Osteoblast (primary cell): ENCODE measurements at regions not wholly inside any gene's neighbourhood (a gene's known extent, or its start where the extent isn't known, plus 50 kb on each side); places are given as distances from the start of the nearest gene placed in this dataset.

Experiments used
- DNase-seq: peaks from one replicate; pipeline ENCODE4 v3.0.0; 2011; ENCODE audit warnings: low spot score, mixed read lengths; ENCODE audit not compliant: insufficient read length; ENCODE audit errors: missing footprints
- H2AFZ ChIP-seq: 2 replicates; pipeline ENCODE4 v1.6.0; 2011; ENCODE audit warnings: mild to moderate bottlenecking, low read length
- H3K27ac ChIP-seq: 2 replicates; pipeline ENCODE4 v1.5.1; 2011; ENCODE audit warnings: mild to moderate bottlenecking, low read depth, low read length, moderate library complexity
- H3K27me3 ChIP-seq: 2 replicates; pipeline ENCODE4 v1.6.0; 2012; ENCODE audit warnings: mild to moderate bottlenecking, control low read depth, inconsistent platforms, low read length, moderate library complexity; ENCODE audit not compliant: insufficient read depth
- H3K36me3 ChIP-seq: 2 replicates; pipeline ENCODE4 v1.5.1; 2011; ENCODE audit warnings: mild to moderate bottlenecking, low read length, control low read depth, moderate library complexity; ENCODE audit not compliant: insufficient read depth
- H3K4me1 ChIP-seq: 2 replicates; pipeline ENCODE4 v1.5.1; 2011; ENCODE audit warnings: mild to moderate bottlenecking, low read length, control low read depth, moderate library complexity; ENCODE audit not compliant: insufficient read depth
- H3K4me2 ChIP-seq: 2 replicates; pipeline ENCODE4 v1.6.0; 2011; ENCODE audit warnings: mild to moderate bottlenecking, low read length; ENCODE audit not compliant: insufficient read depth
- H3K4me3 ChIP-seq: fragments of 200-600 bp; sonication (generic); 3 replicates; pipeline ENCODE4 v1.5.1; 2012; ENCODE audit warnings: mild to moderate bottlenecking, low read length, inconsistent platforms; ENCODE audit not compliant: insufficient read depth
- H3K79me2 ChIP-seq: 2 replicates; pipeline ENCODE4 v1.6.0; 2012; ENCODE audit warnings: mild to moderate bottlenecking, low read length, control low read depth, inconsistent platforms; ENCODE audit not compliant: insufficient read depth
- H3K9me3 ChIP-seq: 2 replicates; pipeline ENCODE4 v1.5.1; 2011; ENCODE audit warnings: low read depth, low read length, control low read depth
- H4K20me1 ChIP-seq: 2 replicates; pipeline ENCODE4 v1.6.0; 2012; ENCODE audit warnings: mild to moderate bottlenecking, low read length, control low read depth; ENCODE audit not compliant: insufficient read depth
- TF ChIP-seq, protein P1 (sequence below): IDR thresholded peaks from 2 replicates; pipeline ENCODE4 v1.5.1; 2011; ENCODE audit warnings: mild to moderate bottlenecking, low read depth, low read length, moderate library complexity; ENCODE audit errors: extremely low read depth

DNA sequence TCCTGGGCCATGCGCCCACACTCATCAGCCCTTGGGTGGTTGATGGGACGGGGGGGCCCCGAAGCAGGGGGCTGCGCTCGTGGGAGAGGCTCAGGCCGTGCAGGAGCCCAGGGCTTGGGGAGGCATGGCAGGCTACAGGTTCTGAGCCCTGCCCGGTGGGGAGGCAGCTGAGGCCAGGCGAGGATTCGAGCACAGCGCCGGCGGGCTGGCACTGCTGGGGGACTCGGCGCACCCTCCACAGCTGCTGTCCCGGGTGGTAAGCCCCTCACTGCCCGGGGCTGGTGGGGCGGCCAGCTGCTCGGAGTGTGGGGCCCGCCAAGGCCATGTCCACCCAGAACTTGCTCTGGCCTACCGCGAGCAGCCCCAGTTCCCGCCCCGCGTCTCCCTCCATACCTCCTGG, 295.8 kb upstream of the SEL1L start:
- Histone ChIP-seq H3K27me3 (no peaks in the 10 kb centered on the region), H3K4me3 (no peak overlapping the region), H4K20me1 (no peaks in the 10 kb centered on the region), H3K27ac (no peak overlapping the region), H2AFZ (no peak overlapping the region), H3K36me3 (no peaks in the 10 kb centered on the region), H3K9me3 (no peaks in the 10 kb centered on the region), H3K4me1 (no peaks in the 10 kb centered on the region), H3K4me2 (no peak overlapping the region), H3K79me2 (no peaks in the 10 kb centered on the region)
- TF ChIP-seq, protein P1, sequence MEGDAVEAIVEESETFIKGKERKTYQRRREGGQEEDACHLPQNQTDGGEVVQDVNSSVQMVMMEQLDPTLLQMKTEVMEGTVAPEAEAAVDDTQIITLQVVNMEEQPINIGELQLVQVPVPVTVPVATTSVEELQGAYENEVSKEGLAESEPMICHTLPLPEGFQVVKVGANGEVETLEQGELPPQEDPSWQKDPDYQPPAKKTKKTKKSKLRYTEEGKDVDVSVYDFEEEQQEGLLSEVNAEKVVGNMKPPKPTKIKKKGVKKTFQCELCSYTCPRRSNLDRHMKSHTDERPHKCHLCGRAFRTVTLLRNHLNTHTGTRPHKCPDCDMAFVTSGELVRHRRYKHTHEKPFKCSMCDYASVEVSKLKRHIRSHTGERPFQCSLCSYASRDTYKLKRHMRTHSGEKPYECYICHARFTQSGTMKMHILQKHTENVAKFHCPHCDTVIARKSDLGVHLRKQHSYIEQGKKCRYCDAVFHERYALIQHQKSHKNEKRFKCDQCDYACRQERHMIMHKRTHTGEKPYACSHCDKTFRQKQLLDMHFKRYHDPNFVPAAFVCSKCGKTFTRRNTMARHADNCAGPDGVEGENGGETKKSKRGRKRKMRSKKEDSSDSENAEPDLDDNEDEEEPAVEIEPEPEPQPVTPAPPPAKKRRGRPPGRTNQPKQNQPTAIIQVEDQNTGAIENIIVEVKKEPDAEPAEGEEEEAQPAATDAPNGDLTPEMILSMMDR: no peak
- no peak for DNase-seq

DNA sequence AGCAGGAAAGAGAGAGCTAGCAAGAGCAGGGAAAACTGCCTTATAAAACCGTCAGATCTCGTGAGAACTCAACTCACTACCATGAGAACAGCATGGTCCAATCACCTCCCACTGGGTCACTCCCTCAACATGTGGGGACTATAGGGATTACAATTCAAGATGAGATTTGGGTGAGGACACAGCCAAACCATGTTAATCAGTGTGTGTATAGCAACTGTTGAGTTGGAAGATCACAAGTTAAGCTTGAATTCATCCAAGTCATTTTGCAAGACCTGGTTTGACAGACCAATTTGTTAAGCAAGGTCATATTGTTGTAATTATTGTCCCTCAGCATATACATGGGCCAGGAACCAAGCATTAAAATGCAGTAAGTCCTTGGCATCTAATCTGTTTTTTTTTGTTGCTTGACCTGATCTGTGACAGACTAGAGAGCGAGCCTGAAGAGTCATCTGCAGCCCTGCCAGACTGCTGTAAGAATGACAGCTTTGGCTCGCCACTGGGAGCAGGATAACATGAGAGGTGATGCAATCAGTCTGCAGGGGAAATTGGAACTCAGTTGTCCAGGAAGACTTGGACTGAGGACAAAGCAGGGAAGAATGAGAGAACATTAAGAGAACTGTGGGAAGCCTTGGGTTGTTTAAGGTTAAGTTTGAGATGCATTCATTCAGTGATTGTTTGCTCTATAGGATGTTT, 297.6 kb upstream of the SEL1L start:
- no peaks in the 10 kb centered on the region for H3K9me3 ChIP-seq
- H3K79me2 ChIP-seq: no peaks in the 10 kb centered on the region
- no peak for DNase-seq
- no peaks in the 10 kb centered on the region for H3K36me3 ChIP-seq
- H3K4me2 ChIP-seq: no peak overlapping the region
- H3K27ac ChIP-seq: no peak overlapping the region
- H3K4me1 ChIP-seq: no peaks in the 10 kb centered on the region
- no peaks in the 10 kb centered on the region for H3K27me3 ChIP-seq
- H2AFZ ChIP-seq: no peak overlapping the region
- H4K20me1 ChIP-seq: no peaks in the 10 kb centered on the region
- TF ChIP-seq, protein P1: no peak
- no peak overlapping the region for H3K4me3 ChIP-seq

GRCh38 chr14:81834308-81834707, 300.7 kb upstream of the SEL1L start:
- TF ChIP-seq, protein P1: no peak
- H3K27me3 ChIP-seq: no peaks in the 10 kb centered on the region
- no peaks in the 10 kb centered on the region for H3K9me3 ChIP-seq
- H3K4me3 ChIP-seq: no peak overlapping the region
- H3K4me2 ChIP-seq: no peak overlapping the region
- H2AFZ ChIP-seq: no peak overlapping the region
- no peaks in the 10 kb centered on the region for H3K79me2 ChIP-seq
- H3K4me1 ChIP-seq: no peaks in the 10 kb centered on the region
- no peaks in the 10 kb centered on the region for H3K36me3 ChIP-seq
- DNase-seq: no peak
- no peaks in the 10 kb centered on the region for H4K20me1 ChIP-seq
- no peak overlapping the region for H3K27ac ChIP-seq

DNA sequence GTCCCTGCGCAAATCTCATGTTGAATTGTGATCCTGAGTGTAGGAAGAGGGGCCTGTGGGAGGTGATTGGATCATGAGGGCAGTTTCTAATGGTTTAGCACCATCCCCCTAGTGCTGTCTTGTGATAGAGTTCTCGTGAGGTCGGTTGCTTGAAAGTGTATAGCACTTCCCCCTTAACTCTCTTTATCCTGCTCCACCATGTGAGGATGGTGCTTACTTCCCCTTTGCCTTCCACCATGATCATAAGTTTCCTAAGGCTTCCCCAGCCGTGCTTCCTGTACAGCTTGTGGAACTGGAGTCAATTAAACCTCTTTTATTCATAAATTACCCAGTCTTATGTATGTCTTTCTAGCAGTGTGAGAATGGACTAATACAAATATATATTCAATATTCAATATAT, 303.7 kb upstream of the SEL1L start:
- Histone ChIP-seq H4K20me1 (no peaks in the 10 kb centered on the region), H3K79me2 (no peaks in the 10 kb centered on the region), H2AFZ (no peak overlapping the region), H3K27ac (no peak overlapping the region), H3K4me1 (no peaks in the 10 kb centered on the region), H3K4me2 (no peak overlapping the region), H3K4me3 (no peak overlapping the region), H3K36me3 (no peaks in the 10 kb centered on the region), H3K9me3 (no peaks in the 10 kb centered on the region), H3K27me3 (no peaks in the 10 kb centered on the region)
- no peak for DNase-seq
- TF ChIP-seq, protein P1: no peak
